GM18498 (cell line): ENCODE measurements at regions not wholly inside any gene's neighbourhood (a gene's known extent, or its start where the extent isn't known, plus 50 kb on each side); places are given as distances from the start of the nearest gene placed in this dataset.
"Not testable (repeated sequence)": the region's sequence is repeated elsewhere in the genome, so short reads cannot be mapped to it uniquely, and the experiment has no call there.

Experiments
- ATAC-seq: cut with Tn5 transposase; IDR thresholded peaks from one replicate; pipeline ENCODE4 v1.9.1; 2021; ENCODE audit warnings: mild to moderate bottlenecking, moderate library complexity; ENCODE audit not compliant: unreplicated experiment

DNA sequence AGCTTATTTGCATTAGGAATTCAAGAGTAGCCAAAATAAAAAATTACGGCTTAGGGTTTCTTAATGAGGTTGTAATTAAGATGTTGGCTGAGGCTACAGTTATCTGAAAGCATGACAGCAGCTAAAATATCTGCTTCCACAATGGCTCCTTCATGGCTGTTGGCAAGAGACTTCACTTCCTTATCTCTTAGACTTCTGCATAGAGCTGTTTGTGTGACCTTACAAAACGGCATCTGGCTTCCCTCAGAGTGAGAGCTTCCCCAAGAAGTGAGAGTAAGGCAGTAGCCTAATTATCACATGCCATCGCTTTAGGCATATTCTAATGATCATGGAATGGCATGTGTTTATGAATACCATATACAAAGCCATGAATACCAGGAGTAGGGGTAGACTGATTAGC is 57.6 kb downstream of the CCDC59 start:
- no peak for ATAC-seq

DNA sequence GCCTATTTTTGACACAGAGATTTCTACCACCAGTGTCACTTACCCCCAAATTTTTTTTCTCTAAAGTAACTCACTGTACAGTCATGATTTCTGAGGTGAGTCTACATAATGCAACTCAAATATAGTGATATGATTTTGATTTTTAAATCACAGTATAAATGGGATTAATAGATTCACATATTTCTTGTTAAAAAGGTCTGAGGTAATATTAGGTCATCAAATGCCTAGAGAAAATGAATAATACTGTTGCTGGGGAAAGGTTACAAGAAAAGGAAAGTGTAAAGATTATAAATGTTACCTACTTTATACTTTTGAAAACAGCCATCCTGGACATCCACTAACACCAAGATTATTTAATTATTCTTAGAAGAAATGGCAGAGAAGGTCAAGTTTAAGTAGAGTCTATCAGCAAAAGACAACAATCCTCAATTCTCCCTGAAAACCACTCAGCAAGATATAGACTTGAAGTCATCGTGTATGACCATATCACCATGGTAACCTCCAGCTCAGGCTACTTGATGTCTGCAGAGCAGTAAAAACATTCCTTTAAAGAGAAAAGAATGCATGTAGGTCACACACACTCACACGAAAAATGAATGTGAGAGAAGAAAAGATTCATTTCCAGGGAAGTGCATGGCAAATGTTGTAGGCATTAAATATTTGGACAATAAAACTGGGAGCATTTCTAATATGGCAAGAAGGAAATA is 58.7 kb downstream of the CCDC59 start:
- no peak for ATAC-seq

DNA sequence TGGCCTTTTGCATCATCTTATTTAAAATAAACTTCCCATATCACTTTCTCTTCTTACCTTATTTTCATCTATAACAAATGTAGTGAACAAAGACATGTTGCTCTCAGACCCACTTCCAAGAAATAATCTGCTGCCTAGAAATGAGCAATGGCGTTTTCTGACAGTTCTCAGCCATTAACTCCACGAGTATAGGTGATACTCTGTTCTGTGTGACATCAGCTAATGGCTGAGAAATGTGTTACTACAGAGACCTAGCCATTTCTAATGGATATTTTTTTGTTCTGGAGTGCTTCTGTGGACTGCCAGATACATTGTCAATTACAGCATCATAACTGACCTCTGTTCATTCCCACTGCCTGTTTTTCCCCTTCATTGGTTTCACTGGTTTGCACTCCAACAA is 67.8 kb downstream of the CCDC59 start:
- no peak for ATAC-seq

DNA sequence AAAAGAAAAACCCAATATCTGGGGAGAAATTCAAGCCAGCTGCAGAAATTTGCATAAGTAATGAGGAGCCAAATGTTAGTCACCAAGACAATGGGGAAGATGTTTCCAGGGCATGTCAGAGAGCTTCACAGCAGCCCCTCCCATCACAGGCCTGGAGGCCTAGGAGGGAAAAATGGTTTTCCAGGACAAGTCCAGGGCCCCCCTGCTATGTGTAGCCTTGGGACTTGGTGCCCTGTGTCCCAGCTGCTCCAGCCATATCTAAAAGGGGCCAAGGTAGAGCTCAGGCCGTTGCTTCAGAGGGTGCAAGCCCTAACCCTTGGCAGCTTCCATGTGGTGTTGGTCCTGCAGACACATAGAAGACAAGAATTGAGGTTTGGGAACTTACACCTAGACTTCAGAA is 76.9 kb downstream of the CCDC59 start:
- ATAC-seq = not testable (repeated sequence)

DNA sequence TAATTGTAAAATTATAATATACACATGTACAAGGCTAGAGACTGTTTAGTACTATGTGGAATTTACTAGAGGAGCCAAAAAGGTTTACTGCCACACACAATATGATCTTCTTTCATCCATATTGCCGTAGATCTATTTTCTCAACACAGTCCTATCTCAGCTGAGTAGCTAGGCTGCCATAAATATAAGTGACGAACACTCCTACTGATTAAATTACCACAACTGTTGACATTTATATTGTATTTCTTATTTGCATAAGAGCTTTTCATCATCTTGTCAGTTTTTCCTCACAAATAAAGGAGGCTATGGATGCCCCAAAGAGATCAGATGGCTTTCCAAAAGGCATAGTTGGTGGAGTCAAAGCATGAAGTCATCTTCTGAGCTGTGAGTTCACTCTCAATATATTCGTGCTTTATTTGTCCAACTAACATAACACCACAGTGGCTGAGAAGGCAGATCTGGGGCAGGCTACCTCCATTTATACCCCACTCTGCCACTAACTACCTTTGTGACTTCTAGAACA is 78.6 kb downstream of the CCDC59 start:
- ATAC-seq = no peak

DNA sequence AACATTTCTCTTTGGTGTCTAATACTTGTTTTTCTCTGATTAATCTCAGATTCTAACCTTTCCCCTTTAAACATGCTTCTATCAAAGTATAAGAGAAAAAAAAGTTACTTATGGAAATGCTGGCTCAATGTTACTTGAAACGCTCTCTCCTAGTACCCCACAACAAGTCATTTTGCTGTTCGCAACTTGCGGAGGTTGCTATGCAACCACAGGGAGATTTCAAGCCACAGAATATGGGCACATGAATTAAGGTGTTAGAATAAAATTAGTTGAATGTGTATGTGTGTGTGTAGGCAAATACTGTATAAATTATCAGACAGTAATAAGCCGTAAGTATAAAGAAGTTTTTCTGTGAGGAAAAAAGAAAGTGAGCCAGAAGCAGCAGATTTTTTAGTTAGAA is 80.6 kb downstream of the CCDC59 start:
- ATAC-seq = no peak

DNA sequence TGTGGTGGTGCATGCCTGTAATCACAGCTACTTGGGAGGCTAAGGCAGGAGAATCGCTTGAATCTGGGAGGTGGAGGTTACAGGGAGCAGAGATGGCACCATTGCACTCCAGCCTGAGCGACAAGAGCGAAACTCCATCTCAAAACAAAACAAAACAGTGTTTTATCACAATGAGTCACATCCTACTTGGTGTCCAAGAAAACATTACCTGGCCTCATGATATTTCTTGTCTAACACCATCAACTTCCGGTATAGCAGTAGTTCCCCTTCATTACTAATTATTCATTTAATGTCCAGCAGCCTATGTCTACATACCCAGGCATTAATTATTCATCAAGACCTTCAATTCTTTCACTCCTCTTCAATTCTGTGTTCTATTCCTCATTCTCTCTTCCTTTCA is 115.5 kb downstream of the CCDC59 start:
- ATAC-seq = no peak

DNA sequence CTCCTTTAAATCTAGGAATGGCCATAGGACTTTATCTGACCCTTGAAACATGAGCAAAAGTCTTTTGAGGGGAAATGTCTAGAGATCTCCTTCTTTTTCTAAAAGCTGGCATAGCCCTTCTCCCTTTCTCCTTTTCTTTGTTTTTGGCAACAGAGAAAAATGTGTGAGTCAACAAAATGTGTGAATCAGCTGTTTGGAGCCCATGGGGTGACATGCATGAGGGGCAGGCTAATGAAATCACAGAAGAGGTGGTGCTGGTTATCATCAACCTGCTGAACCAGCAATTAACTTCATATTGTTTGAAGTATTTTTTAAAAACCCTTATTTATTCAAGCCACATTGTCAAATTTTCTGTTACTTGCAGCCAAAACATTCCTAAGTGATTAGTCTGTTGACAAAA is 132.3 kb downstream of the CCDC59 start:
- no peak for ATAC-seq

DNA sequence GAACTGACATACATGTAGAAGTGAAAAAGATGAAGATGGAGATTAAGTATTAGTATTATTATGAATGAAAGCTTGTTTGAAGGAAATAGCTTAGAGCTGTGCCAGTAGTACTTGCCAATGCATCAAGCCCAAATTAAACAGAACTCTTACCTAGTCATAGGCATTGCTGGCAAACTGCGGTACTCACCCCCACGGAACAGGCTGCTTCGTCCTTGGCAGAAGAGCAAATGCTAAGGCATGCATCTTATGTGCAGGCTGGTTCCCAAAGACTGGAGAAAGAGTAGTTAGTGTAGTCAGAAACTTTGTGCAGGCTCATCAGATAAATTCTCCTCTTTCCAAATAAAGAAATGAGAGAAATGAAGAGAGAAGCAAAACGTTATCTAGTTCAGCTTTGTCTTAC is 134.8 kb downstream of the CCDC59 start:
- ATAC-seq = no peak

DNA sequence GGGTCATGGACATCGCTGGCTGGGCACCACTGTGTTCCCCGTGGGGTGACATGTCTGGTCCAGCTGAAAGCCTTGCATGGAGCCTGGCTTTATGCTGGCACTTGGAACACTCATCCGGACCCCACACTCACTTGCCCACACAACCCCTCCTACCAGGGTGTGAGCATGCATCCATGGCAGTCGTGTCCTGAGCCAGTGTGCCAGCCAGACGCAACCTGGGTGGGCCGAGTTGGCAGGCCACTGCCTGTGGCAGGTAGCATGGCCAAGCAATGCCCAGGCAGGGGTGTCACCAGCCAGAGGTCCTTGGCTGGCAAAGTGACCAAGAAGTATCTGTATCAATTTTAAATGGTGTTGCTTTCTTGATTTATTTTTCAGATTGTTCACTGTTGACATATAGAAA is 141.7 kb downstream of the CCDC59 start:
- ATAC-seq = no peak

DNA sequence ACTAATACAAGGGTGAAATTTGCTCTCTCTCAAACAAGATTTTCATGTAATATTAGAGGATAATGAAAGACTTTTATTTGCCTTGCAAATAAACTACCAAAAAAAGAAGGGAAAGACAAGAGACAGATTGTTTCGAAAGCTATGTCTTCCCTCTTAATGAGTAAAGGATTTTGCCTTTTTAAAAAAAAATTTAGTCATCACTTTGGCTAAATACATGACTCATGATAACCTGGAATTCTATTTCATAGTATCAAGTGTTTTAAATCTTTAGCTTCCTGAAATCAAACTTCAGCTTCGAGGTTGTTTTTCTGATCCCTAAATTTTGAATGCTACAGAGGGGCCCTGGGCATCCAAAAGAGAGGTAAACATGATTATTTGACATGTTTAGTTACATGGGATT is 144.4 kb downstream of the CCDC59 start:
- no peak for ATAC-seq

DNA sequence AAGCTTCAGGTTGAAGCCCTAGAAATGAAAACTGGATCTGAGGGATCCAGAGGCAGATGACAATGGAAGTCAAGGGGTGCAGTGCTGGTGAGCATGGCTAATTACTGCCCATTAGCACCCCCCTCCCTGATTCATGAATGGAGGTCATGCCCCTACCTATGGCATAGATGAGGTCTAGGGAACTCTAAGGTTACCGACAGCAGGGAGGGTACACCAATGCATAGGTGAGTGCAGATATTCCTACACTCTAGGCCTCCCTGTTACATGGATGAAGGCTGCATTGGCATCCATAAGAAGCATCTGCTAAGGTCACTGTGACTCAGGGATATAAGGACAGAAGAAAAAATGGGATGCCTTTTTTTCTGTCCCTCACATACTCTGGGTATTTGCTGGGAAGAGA is 147.3 kb downstream of the CCDC59 start:
- no peak for ATAC-seq

DNA sequence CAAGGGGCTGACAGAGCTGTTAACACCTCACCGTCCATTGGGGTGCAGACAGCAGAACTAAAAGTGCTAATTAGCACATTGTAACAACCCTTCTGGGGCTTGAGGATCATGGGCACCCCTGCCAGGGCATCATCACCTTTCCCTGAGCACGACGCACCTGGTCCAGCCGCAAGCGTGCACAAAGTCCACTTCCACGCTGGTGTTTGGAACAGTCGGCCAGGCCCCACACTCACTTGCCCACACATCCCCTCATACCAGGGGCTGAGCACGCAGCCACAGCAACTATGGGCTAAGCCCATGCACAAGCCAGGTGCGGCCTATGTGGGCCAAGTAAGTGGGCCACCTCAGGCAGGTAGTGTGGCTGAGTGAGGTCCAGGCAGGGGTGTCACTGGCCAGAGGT is 148.7 kb downstream of the CCDC59 start:
- ATAC-seq = no peak

DNA sequence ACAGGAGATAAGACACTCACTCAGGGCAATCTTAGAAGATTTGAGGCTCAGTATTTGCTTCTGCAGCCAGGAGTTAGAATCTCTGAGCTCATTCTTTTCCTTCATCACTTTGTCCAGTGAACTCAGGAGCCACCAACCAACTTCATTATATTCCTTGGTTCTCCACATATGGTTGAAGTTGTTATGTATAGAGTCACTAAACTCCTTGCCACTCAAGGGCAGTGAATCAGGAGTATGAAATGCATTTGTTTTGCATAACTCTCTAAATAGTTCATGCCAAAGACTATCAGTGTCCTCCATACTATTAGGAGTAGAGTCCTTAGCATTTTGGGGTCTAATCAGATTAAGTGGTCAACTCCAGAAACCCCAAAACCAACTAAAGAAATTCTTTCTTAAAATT is 150.6 kb downstream of the CCDC59 start:
- ATAC-seq = no peak

DNA sequence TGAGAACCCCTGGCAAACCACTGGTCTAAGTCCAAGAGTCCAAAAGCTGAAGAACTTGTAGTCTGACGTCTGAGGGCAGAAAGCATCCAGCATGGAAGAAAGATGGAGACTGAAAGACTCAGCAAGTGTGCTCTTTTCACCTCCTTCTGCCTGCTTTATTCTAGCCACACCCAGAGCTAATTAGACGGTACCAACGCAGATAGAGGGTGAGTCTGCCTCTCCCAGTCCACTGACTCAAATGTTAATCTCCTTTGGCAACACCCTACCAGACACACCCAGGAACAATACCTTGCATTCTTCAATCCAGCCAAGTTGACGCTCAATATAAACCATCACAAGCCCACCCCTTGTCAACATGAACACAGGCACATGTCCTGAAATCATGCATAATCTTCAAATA is 155.1 kb downstream of the CCDC59 start:
- no peak for ATAC-seq

DNA sequence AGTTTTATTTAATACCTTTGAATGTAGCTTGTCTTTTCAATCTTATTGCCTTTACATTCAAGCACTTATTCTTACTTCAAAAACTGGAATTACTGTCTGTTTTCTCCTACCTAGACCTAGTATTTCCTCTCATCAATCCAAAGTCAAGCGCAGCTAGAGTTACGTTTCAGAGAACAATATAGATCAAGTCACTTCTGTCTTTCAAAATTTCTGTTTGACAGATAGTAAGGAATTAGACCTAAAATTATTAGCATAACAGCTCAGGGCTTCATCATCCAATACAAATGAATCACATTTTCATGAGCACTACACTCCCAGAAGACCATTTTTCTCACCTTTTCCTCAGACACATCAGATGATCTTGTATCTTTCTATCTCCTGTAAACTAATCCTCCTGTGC is 170.6 kb downstream of the CCDC59 start:
- no peak for ATAC-seq

DNA sequence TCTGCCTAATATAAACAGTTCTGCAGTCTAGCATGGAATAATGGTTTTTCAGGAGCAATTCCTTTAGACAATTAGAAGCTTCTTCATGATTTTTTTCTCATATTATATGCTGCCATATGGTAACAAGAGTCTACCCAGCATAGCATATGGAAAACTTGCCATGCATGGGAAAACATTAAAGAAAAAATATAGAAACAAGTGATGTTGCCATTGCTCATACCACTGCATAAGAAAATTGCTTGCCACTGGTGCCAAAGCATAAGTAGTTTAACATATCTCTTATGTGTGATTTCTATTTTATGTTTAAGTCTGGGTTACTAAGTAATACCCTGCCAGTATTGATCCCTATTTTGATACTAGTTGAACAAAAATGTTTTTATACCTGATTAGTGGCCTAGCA is 171.2 kb downstream of the CCDC59 start:
- ATAC-seq = no peak

DNA sequence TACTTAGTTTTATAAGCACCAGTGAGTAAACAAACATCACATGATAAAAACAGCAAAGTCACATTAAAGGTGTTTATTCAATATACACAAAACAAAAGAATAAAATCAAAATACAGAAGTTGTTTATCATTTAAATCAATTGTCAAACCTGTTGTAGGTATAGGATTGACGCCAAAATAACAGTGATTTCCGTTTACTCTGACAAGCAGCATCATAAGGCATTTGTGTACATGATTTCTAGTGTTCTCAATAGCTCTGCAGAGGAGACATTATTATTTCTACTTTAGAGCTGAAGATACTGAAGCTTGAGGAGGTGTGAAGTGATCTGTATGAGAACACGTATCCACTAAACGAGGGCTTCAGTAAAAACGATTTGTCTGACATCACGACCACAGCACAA is 171.9 kb downstream of the CCDC59 start:
- ATAC-seq = no peak

DNA sequence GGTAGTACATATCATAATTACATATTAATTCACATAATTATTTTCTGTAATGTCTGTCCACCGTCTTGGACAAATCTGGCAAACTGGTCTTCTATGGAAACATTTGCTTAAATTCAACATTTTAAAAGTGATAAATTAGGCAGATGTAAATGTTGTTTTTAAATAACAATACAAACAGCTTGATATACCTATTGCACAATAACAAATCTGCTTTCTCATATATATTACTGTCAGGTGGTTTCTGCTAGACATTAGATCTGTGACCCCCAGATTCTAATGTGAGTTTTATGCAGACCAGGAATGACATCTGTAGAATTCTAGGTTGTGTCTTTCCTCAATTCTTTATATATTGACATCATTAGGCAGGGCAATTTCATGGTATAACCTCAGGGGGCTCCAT is 173.3 kb downstream of the CCDC59 start:
- no peak for ATAC-seq

DNA sequence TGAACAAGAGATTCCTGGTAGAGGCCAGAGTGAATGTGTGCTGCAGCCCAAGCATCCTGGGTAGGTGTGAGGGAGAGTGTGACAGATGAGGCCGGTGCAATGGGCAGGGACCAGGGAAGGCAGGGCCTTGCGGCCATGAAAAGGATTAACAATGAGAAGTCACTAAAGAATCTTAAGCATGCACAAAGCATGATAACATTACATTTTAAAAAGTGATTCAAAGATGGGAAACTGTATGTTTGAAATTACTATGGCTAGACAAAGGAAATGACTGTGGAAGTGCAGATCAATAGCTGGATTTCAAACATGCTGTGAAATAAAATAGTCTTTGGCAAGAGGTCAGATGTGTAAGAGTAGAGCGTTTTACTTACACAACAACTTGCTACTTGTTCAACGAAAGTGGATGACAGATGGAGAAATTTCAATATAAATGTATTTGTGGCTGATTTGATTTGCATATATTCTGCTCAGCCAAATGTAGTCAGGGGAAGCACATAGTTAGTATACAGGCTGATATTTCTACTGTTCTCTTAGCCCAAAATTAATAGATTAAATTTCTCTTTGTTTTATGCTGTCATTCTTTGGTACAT is 175.5 kb downstream of the CCDC59 start:
- ATAC-seq = no peak

DNA sequence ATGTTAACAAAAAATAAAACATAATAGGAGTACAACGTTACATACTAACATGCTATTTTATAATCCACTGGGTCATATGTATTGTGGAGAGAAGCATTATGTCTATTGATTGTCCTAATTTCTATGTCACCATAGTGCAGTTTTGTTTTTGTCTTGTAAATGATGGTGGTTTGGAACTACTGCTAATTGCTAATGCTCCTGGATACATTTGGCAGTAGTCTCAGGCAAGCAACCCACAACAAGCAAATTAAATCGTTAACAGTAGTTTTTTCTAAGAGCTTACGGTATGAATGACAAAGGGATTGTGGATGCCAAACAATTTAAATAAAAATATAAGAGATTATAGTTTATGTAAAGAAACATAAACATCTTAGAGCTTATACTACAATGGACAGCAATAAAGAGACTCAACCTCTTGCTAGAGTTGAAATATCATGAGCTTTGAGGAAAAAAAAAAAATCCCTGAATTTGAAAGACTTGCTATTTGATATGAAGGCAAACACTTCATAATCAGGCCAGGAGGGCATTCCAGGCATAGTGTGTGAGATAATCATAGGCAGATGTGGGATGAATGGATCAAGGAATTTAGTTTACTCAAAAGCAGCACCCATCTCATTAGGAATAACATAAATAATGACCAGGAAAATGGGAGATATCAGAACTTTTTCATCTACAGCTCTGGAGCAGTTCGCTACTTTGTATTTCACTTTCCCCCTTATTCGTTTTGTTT is 181.3 kb downstream of the CCDC59 start:
- ATAC-seq = no peak

DNA sequence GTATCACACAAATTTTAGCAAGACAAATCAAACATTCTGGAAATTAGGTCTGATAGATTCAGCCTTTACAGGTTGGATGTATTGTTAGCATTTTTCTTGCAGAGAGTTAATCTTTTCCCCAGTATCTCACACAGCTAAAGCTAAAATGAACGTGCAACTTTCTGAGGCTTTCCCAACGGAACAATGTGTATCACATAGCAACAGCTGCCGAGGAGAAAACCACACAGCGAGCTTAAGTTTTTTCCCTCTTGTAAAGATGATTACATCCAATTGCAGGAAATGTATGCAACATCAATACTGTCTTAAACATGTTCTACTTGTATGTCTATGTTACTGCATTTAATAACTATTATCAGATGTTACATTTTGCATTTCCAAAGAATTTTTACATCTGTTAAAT is 182.2 kb downstream of the CCDC59 start:
- no peak for ATAC-seq
